ENCODE measurements at regions not wholly inside any gene's neighbourhood (a gene's known extent, or its start where the extent isn't known, plus 50 kb on each side); places are given as distances from the start of the nearest gene placed in this dataset.

- Histone ChIP-seq H3K36me3 (no peaks in the 10 kb centered on the region), H3K27ac (replicated peaks in 1 of 4) (no peak overlapping the region), H3K4me3 (no peak overlapping the region), H3K4me1 (peaks cover 0 to 12% (median 10%) of the 10 kb centered on the region in 4 donors), H3K9me3 (peaks cover 0 to 6% (median 0%) of the 10 kb centered on the region in 4 donors), H3K27me3 (no peaks in the 10 kb centered on the region)
- intact Hi-C loops (cut with DNase I) = no loop called here
- no peak for TF ChIP-seq CTCF (IDR thresholded peaks at IDR 0.05)
- no peak for TF ChIP-seq EP300 (IDR thresholded peaks at IDR 0.05)
- no peak for TF ChIP-seq POLR2AphosphoS5 (IDR thresholded peaks at IDR 0.05)
- no peak for TF ChIP-seq POLR2A (IDR thresholded peaks at IDR 0.05; ENCODE audit: low read depth)
- peak; percentile 34 for DNase-seq (ENCODE audit: extremely low spot score)
- 88% methylated on average over 5 of the region's 5 CpGs for WGBS
These were observed 181.3 kb upstream of the USP24 start for GRCh38 chr1:55396381-55396891.

GRCh38 chr1:55388960-55389359, 173.8 kb upstream of the USP24 start:
- peaks cover 0 to 15% (median 13%) of the 10 kb centered on the region in 4 donors for H3K9me3 ChIP-seq
- no peak for DNase-seq (ENCODE audit: extremely low spot score)
- no peaks in the 10 kb centered on the region for H3K36me3 ChIP-seq
- no peak overlapping the region for H3K4me3 ChIP-seq
- H3K4me1 ChIP-seq = no peaks in the 10 kb centered on the region
- H3K27ac ChIP-seq (replicated peaks in 1 of 4) = no peak overlapping the region
- no peaks in the 10 kb centered on the region for H3K27me3 ChIP-seq
- intact Hi-C loops (cut with DNase I) = no loop called here
- TF ChIP-seq CTCF (IDR thresholded peaks at IDR 0.05) = no peak
- TF ChIP-seq EP300 (IDR thresholded peaks at IDR 0.05) = no peak
- TF ChIP-seq POLR2A (IDR thresholded peaks at IDR 0.05; ENCODE audit: low read depth) = no peak
- no peak for TF ChIP-seq POLR2AphosphoS5 (IDR thresholded peaks at IDR 0.05)

GRCh38 chr1:55387145-55387544, 172.0 kb upstream of the USP24 start:
- 45% methylated on average over 2 of the region's 2 CpGs for WGBS
- intact Hi-C loops (cut with DNase I) = no loop called here
- TF ChIP-seq EP300 (IDR thresholded peaks at IDR 0.05) = no peak
- no peak for TF ChIP-seq POLR2AphosphoS5 (IDR thresholded peaks at IDR 0.05)
- no peak for TF ChIP-seq CTCF (IDR thresholded peaks at IDR 0.05)
- TF ChIP-seq POLR2A (IDR thresholded peaks at IDR 0.05; ENCODE audit: low read depth) = no peak

GRCh38 chr1:55386456-55386855, 171.3 kb upstream of the USP24 start:
- 82% methylated on average over 4 of the region's 4 CpGs for WGBS
- DNase-seq (ENCODE audit: extremely low spot score) = peak; percentile 7
- Histone ChIP-seq H3K4me1 (peaks cover 0 to 13% (median 10%) of the 10 kb centered on the region in 4 donors), H3K4me3 (no peak overlapping the region), H3K27me3 (no peaks in the 10 kb centered on the region), H3K36me3 (no peaks in the 10 kb centered on the region), H3K27ac (replicated peaks in 1 of 4) (no peak overlapping the region), H3K9me3 (peaks cover 0 to 15% (median 13%) of the 10 kb centered on the region in 4 donors)
- TF ChIP-seq CTCF (IDR thresholded peaks at IDR 0.05) = no peak
- TF ChIP-seq POLR2AphosphoS5 (IDR thresholded peaks at IDR 0.05) = no peak
- TF ChIP-seq POLR2A (IDR thresholded peaks at IDR 0.05; ENCODE audit: low read depth) = no peak
- TF ChIP-seq EP300 (IDR thresholded peaks at IDR 0.05) = no peak
- intact Hi-C loops (cut with DNase I) = no loop called here

More at GRCh38 chr1:55387145-55387544, 172.0 kb upstream of the USP24 start:
- H3K36me3 ChIP-seq = no peaks in the 10 kb centered on the region
- no peak overlapping the region for H3K4me3 ChIP-seq
- H3K27ac ChIP-seq (replicated peaks in 1 of 4) = no peak overlapping the region
- peak; percentile 29 for DNase-seq (ENCODE audit: extremely low spot score)
- peaks cover 0 to 13% (median 10%) of the 10 kb centered on the region in 4 donors for H3K4me1 ChIP-seq
- H3K27me3 ChIP-seq = no peaks in the 10 kb centered on the region
- H3K9me3 ChIP-seq = peaks cover 0 to 15% (median 13%) of the 10 kb centered on the region in 4 donors
